IMR-90 (cell line): ENCODE measurements at regions not wholly inside any gene's neighbourhood (a gene's known extent, or its start where the extent isn't known, plus 50 kb on each side); places are given as distances from the start of the nearest gene placed in this dataset.

Source experiments
- ATAC-seq: fragments of 200-7000 bp; cut with Tn5 transposase; 2 replicates; pipeline ENCODE4 v1.9.1; 2020; ENCODE audit warnings: low read depth, mild to moderate bottlenecking, moderate library complexity
- BruUV-seq: library from RNA; stranded (reverse); fragments of 400-500 nt; replicated peaks from 2 replicates; lab custom pipeline; 2021; lab: Mats Ljungman, UMichigan
- CTCF ChIA-PET: fragments of 300-600 bp; formaldehyde crosslinking; extraction: SDS; loops from one replicate; lab custom pipeline; 2021; ENCODE audit warnings: antibody characterized with exemption; lab: Yijun Ruan, JAX
- POLR2A ChIA-PET: fragments of 300-600 bp; sonication (Branson Sonifier 250); formaldehyde crosslinking; loops from one replicate; lab custom pipeline; 2022; ENCODE audit warnings: antibody characterized with exemption; ENCODE audit not compliant: unreplicated experiment; lab: Charles Lee
- DNase-seq: peaks from one replicate; pipeline ENCODE4 v3.0.0; 2013
- H2AFZ ChIP-seq: replicated peaks from 2 replicates; pipeline ENCODE3; 2013; ENCODE audit warnings: low read length, mild to moderate bottlenecking; ENCODE audit not compliant: poor library complexity
- H2AK5ac ChIP-seq: 2 replicates; pipeline ENCODE4 v1.6.1; 2013; ENCODE audit warnings: low read depth, low read length, inconsistent platforms
- H2AK9ac ChIP-seq: replicated peaks from 2 replicates; pipeline ENCODE3; 2013; ENCODE audit warnings: mild to moderate bottlenecking, low read depth, low read length, moderate library complexity; ENCODE audit not compliant: poor library complexity
- H2BK120ac ChIP-seq: 2 replicates; pipeline ENCODE4 v1.6.1; 2013; ENCODE audit warnings: low read depth, low read length, inconsistent platforms
- H2BK15ac ChIP-seq: 3 replicates; pipeline ENCODE4 v1.6.1; 2013; ENCODE audit warnings: low read depth, low read length, inconsistent platforms
- H2BK20ac ChIP-seq: 2 replicates; pipeline ENCODE4 v1.6.1; 2013; ENCODE audit warnings: low read depth, mild to moderate bottlenecking, inconsistent platforms, low read length, moderate library complexity
- H2BK5ac ChIP-seq: 2 replicates; pipeline ENCODE4 v1.6.1; 2013; ENCODE audit warnings: mild to moderate bottlenecking, low read depth, low read length, inconsistent platforms; ENCODE audit not compliant: poor library complexity, severe bottlenecking
- H3K14ac ChIP-seq: replicated peaks from 2 replicates; pipeline ENCODE4 v1.6.1; 2013; ENCODE audit warnings: low read depth, low read length, inconsistent platforms
- H3K18ac ChIP-seq: 2 replicates; pipeline ENCODE4 v1.6.1; 2013; ENCODE audit warnings: low read depth, low read length, control low read depth
- H3K23ac ChIP-seq: 2 replicates; pipeline ENCODE4 v1.6.1; 2013; ENCODE audit warnings: low read depth, low read length, inconsistent platforms
- H3K27ac ChIP-seq: 2 replicates; pipeline ENCODE4 v1.5.1; 2013; ENCODE audit warnings: mild to moderate bottlenecking, control low read depth, low read length; ENCODE audit not compliant: insufficient read depth
- H3K27me3 ChIP-seq: 2 replicates; pipeline ENCODE4 v1.6.1; 2013; ENCODE audit warnings: low read length; ENCODE audit not compliant: control insufficient read depth, insufficient read depth
- H3K36me3 ChIP-seq: 2 replicates; pipeline ENCODE4 v1.6.1; 2013; ENCODE audit warnings: low read length, mixed read lengths; ENCODE audit not compliant: control insufficient read depth, insufficient read depth
- H3K4ac ChIP-seq: 2 replicates; pipeline ENCODE4 v1.6.1; 2013; ENCODE audit warnings: low read depth, low read length, inconsistent platforms
- H3K4me1 ChIP-seq: 2 replicates; pipeline ENCODE4 v1.6.1; 2013; ENCODE audit warnings: low read length, mixed read lengths; ENCODE audit not compliant: control insufficient read depth, insufficient read depth
- H3K4me2 ChIP-seq: 2 replicates; pipeline ENCODE4 v1.6.1; 2013; ENCODE audit warnings: low read depth, mild to moderate bottlenecking, control low read depth, low read length, moderate library complexity
- H3K4me3 ChIP-seq: 2 replicates; pipeline ENCODE4 v1.5.1; 2013; ENCODE audit warnings: low read depth, mild to moderate bottlenecking, control low read depth, low read length, moderate library complexity; ENCODE audit not compliant: insufficient read depth
- H3K56ac ChIP-seq: 2 replicates; pipeline ENCODE4 v1.6.1; 2013; ENCODE audit warnings: low read length, inconsistent platforms; ENCODE audit not compliant: insufficient read depth; ENCODE audit errors: extremely low read depth
- H3K79me1 ChIP-seq, 2 experiments: 2 replicates each; pipeline ENCODE4 v1.6.1; 2013; ENCODE audit warnings: low read length in 2 of 2, inconsistent platforms in 1 of 2, low read depth in 1 of 2
- H3K9ac ChIP-seq: 2 replicates; pipeline ENCODE4 v1.6.1; 2013; ENCODE audit warnings: low read depth, low read length, control low read depth
- H3K9me1 ChIP-seq: 2 replicates; pipeline ENCODE4 v1.6.1; 2013; ENCODE audit warnings: low read length, inconsistent platforms; ENCODE audit not compliant: insufficient read depth
- H3K9me3 ChIP-seq: 2 replicates; pipeline ENCODE4 v1.6.1; 2013; ENCODE audit warnings: low read length; ENCODE audit not compliant: control insufficient read depth, insufficient read depth
- H4K20me1 ChIP-seq: 2 replicates; pipeline ENCODE4 v1.6.1; 2013; ENCODE audit warnings: low read length, inconsistent platforms; ENCODE audit not compliant: insufficient read depth
- H4K5ac ChIP-seq: 2 replicates; pipeline ENCODE4 v1.6.1; 2013; ENCODE audit warnings: mild to moderate bottlenecking, low read depth, low read length, control low read depth
- H4K8ac ChIP-seq, 2 experiments: 2 replicates each; pipeline ENCODE4 v1.6.1; 2013; ENCODE audit warnings: low read depth in 2 of 2, low read length in 2 of 2, control low read depth in 1 of 2, inconsistent platforms in 1 of 2
- H4K91ac ChIP-seq: 2 replicates; pipeline ENCODE4 v1.6.1; 2013; ENCODE audit warnings: low read depth, low read length, inconsistent platforms; ENCODE audit not compliant: insufficient read depth
- BHLHE40 ChIP-seq: fragments of 150-350 bp; IDR thresholded peaks from 2 replicates; pipeline ENCODE4 v1.6.1; 2016; ENCODE audit warnings: mild to moderate bottlenecking, low read depth, low read length
- CEBPB ChIP-seq: IDR thresholded peaks from 2 replicates; pipeline ENCODE4 v1.6.1; 2012; ENCODE audit warnings: low read depth, low read length, improper control_type of control experiment
- CHD1 ChIP-seq: IDR thresholded peaks from 2 replicates; pipeline ENCODE4 v1.6.1; 2012; ENCODE audit warnings: low read depth, low read length, improper control_type of control experiment
- CTCF ChIP-seq: conservative IDR thresholded peaks from 2 replicates; pipeline ENCODE4 v1.5.1; 2012; ENCODE audit warnings: mild to moderate bottlenecking, low read depth, low read length, improper control_type of control experiment
- ELK1 ChIP-seq: fragments of 150-350 bp; IDR thresholded peaks from 2 replicates; pipeline ENCODE4 v1.6.1; 2016; ENCODE audit warnings: low read depth, mild to moderate bottlenecking, low read length, moderate library complexity, borderline replicate concordance
- FOS ChIP-seq: fragments of 150-350 bp; IDR thresholded peaks from 2 replicates; pipeline ENCODE4 v1.6.1; 2016; ENCODE audit warnings: low read depth, low read length
- MAFK ChIP-seq: IDR thresholded peaks from 2 replicates; pipeline ENCODE4 v1.6.1; 2012; ENCODE audit warnings: low read depth, low read length, improper control_type of control experiment
- MAZ ChIP-seq: IDR thresholded peaks from 2 replicates; pipeline ENCODE4 v1.6.1; 2012; ENCODE audit warnings: low read depth, mild to moderate bottlenecking, low read length, improper control_type of control experiment, moderate library complexity, borderline replicate concordance
- MXI1 ChIP-seq: IDR thresholded peaks from 2 replicates; pipeline ENCODE4 v1.6.1; 2012; ENCODE audit warnings: low read depth, mild to moderate bottlenecking, low read length, moderate library complexity, borderline replicate concordance
- NFE2L2 ChIP-seq: fragments of 150-350 bp; IDR thresholded peaks from 2 replicates; pipeline ENCODE4 v1.6.1; 2016; ENCODE audit warnings: low read depth, mild to moderate bottlenecking, low read length
- POLR2A ChIP-seq: IDR thresholded peaks from 2 replicates; pipeline ENCODE4 v1.6.1; 2012; ENCODE audit warnings: mild to moderate bottlenecking, low read depth, low read length
- RAD21 ChIP-seq: IDR thresholded peaks from 2 replicates; pipeline ENCODE4 v1.6.1; 2012; ENCODE audit warnings: low read length, improper control_type of control experiment
- RCOR1 ChIP-seq: IDR thresholded peaks from 2 replicates; pipeline ENCODE4 v1.6.1; 2012; ENCODE audit warnings: mild to moderate bottlenecking, low read length, improper control_type of control experiment; ENCODE audit not compliant: insufficient replicate concordance
- RFX5 ChIP-seq: IDR thresholded peaks from 2 replicates; pipeline ENCODE4 v1.8.0; 2012; ENCODE audit warnings: low read depth, mild to moderate bottlenecking, low read length, moderate library complexity
- SMC3 ChIP-seq: fragments of 150-350 bp; IDR thresholded peaks from 2 replicates; pipeline ENCODE4 v1.6.1; 2016; ENCODE audit warnings: low read depth, mild to moderate bottlenecking, antibody characterized with exemption, low read length, moderate library complexity
- WGBS, 2 experiments: methylation state at CpG; one replicate each; pipeline versions ENCODE4 v1.1.5 to v1.1.7; 2013; ENCODE audit warnings: missing lambda C conversion rate in 2 of 2; ENCODE audit not compliant: insufficient read length in 1 of 2; ENCODE audit errors: extremely low coverage in 2 of 2; 5-methylcytosine and 5-hydroxymethylcytosine counted together
- dilution Hi-C: fragments of 300-500 bp; cut with HindIII; formaldehyde crosslinking; loops from one replicate; pipeline ENCODE4 v1.14.3; 2018; ENCODE audit warnings: low sequenced_read_pairs; ENCODE audit not compliant: unreplicated experiment
- in situ Hi-C: fragments of 300-500 bp; cut with MboI; formaldehyde crosslinking; loops from 3 replicates; pipeline ENCODE4 v1.14.3; 2019; ENCODE audit warnings: low sequenced_read_pairs, inconsistent platforms, mixed read lengths
- intact Hi-C: fragments of 100-400 bp; cut with micrococcal nuclease; formaldehyde crosslinking; loops from 2 replicates; pipeline ENCODE4 v1.10.0; 2022
- TF ChIP-seq, protein P1 (sequence below): fragments of 150-350 bp; IDR thresholded peaks from 2 replicates; pipeline ENCODE4 v1.6.1; 2017; ENCODE audit warnings: mild to moderate bottlenecking, antibody characterized with exemption, low read length, low read depth

DNA sequence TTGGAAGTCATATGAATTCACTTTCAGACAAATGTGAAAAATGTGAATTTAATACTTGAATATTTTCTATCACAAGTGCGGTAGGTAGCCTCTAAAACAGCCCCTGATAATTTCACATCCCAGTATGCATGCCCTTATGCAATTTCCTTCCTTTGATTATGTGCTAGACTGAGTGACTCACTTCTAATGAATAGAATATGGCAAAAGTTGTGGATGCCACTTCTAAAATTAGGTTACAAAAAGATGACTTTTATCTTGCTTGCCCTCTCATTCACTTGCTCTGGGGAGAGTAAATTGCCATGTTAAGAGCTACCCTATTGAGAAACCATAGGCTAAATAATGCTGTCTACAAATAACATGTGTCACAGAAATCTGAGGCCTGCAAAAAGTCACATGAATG, 402.5 kb upstream of the PCDH9 start:
- in situ Hi-C loops (no loop called here), dilution Hi-C loops (no loop called here)

More for the DNA sequence above, 402.5 kb upstream of the PCDH9 start:
- Histone ChIP-seq H2BK20ac (no peak overlapping the region), H2BK120ac (no peak overlapping the region), H2AFZ (no peak overlapping the region), H3K23ac (no peak overlapping the region), H3K56ac (no peak overlapping the region), H2BK5ac (no peak overlapping the region), H3K9me3 (no peaks in the 10 kb centered on the region), H2AK9ac (no peak overlapping the region), H3K9me1 (no peaks in the 10 kb centered on the region), H2AK5ac (no peak overlapping the region), H3K4me3 (no peak overlapping the region), H4K5ac (no peak overlapping the region), H3K4ac (no peak overlapping the region), H3K9ac (no peak overlapping the region), H3K4me1 (no peaks in the 10 kb centered on the region), H3K27ac (no peak overlapping the region), H3K36me3 (no peaks in the 10 kb centered on the region), H4K8ac (no peak overlapping the region), H3K14ac (no peak overlapping the region), H3K4me2 (no peak overlapping the region), H4K91ac (no peak overlapping the region), H3K79me1 (no peaks in the 10 kb centered on the region), H2BK15ac (no peak overlapping the region), H3K18ac (no peak overlapping the region), H4K20me1 (no peaks in the 10 kb centered on the region), H3K27me3 (no peaks in the 10 kb centered on the region)
- BruUV-seq, result no TSS peak
- WGBS, 2 experiments, result no CpG with 5 or more reads among the region's 1 CpG
- TF ChIP-seq NFE2L2 (no peak), RFX5 (no peak), MAZ (no peak), CTCF (no peak), CHD1 (no peak), BHLHE40 (no peak), FOS (no peak), MXI1 (no peak), CEBPB (no peak), ELK1 (no peak), MAFK (no peak), SMC3 (no peak), RAD21 (no peak), RCOR1 (no peak), POLR2A (no peak)
- TF ChIP-seq, protein P1, sequence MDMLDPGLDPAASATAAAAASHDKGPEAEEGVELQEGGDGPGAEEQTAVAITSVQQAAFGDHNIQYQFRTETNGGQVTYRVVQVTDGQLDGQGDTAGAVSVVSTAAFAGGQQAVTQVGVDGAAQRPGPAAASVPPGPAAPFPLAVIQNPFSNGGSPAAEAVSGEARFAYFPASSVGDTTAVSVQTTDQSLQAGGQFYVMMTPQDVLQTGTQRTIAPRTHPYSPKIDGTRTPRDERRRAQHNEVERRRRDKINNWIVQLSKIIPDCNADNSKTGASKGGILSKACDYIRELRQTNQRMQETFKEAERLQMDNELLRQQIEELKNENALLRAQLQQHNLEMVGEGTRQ, result no peak
- no peak; the same call in 1 of the 2 replicates for ATAC-seq
- ChIA-PET CTCF (interaction anchor here (0.6 kb wide), 1 partner anchor 12 kb away, joined by 3 read pairs; no protein-coding TSS in a partner anchor), POLR2A (no interaction called here)
- peak; percentile 16 for DNase-seq
- intact Hi-C loops, result no loop called here
